HG03159 (cell line): ENCODE measurements at regions not wholly inside any gene's neighbourhood (a gene's known extent, or its start where the extent isn't known, plus 50 kb on each side); places are given as distances from the start of the nearest gene placed in this dataset.
"Not testable (repeated sequence)": the region's sequence is repeated elsewhere in the genome, so short reads cannot be mapped to it uniquely, and the experiment has no call there.

Experiments used
- ATAC-seq: cut with Tn5 transposase; IDR thresholded peaks from one replicate; pipeline ENCODE4 v1.9.1; 2021; ENCODE audit warnings: mild to moderate bottlenecking, moderate library complexity; ENCODE audit not compliant: unreplicated experiment

DNA sequence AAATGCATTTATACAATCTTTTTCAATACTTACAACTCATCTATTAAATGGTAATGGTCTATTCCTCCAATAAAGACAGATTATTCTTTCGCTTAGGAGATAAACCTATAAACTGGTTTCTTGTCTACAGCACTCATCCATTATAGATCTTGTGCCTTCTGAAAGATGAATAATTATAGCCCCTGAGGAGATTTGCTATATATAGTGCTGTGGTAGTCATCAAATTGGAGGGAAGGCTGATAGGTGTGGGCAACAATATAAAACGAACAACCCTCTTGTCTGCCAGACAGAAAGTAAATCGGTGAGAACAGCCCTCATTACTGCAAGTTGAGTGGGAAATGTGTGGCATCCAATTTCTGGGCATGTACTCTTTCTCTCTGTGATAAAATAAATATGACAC, 292.5 kb upstream of the CNR1 start:
- no peak for ATAC-seq

DNA sequence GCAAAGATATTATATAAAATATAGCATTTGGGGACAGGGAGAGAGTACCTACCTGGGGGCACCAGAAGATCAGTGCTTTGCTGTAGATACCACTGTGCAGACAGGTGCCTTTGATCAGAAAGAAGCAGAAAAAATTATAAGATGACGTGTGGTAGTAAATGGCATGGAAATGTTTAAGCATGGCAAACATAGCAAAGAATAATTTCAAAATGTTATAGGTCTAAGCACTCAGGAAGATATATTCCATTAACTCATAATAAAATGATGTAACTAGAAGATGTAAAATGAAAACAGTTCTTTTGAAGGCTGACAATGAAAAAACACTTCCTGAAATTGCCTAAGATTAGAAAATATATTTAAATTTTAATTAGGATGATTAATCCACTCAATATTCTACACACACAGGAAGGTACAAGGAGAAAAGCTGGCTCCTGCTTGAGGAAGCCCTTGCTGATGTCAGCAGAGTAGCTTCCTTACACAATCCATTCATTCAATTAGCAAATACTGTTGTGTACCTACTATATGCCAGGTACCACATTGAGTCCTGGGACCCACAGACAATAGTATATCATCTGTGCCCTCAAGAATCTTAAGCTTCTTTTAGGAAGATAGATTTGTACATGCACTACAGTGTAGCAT, 290.2 kb upstream of the CNR1 start:
- ATAC-seq, result no peak

DNA sequence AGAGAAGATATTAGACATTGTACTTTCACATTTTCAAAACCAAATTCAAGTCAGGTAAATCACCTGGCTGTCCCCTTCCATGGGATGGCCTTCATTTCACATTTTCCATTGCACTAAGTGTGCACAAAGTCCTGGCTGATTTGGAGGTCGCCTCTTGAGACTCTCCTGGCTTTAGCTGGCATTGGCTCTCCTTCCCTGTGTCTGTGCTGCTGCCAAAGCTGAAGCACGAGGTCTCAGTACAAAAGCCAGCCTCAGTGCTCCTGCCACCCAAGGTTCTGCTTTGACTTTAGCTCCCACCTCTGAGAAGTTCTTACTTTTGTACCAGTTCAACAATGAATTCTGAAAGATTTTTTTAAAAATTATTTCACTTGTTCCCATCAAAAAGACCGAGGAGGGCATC, 289.2 kb upstream of the CNR1 start:
- ATAC-seq, result no peak

DNA sequence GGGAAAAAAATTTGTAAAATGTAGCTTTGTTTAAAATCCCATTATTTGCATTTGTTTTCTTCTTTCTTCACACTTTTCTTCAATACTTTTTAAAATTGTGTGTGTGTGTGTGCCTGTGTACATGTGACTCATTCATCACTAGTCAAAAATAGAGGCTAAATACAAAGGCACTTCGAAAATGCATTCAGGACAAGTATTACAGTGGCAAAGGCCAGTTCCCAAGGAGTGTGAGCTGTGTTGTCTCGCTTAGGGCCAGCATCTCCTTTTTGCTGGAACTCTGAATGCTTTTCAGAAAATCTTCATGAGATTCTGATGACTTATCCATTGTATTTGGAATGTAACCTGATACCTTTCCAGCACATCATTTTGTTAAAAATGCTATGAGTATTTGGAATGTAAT, 288.5 kb upstream of the CNR1 start:
- ATAC-seq, result no peak

DNA sequence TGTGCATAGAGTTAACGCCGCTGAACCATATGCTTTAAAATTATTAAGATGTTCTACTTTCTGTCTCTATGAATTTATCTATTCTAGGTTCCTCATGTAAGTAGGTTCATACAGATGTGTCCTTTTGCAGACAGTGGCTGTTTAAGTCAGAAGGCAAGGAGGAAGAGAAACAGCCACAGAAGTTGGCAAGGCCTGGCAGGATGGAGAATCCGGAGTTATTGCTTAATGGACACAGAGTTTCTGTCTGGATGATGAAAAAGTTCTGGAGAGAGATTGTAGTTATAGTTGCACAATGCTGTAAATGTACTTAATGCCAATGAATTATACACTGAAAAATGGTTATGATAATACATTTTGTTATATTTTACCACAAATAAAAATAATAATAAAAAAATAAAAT, 283.6 kb upstream of the CNR1 start:
- no peak for ATAC-seq

DNA sequence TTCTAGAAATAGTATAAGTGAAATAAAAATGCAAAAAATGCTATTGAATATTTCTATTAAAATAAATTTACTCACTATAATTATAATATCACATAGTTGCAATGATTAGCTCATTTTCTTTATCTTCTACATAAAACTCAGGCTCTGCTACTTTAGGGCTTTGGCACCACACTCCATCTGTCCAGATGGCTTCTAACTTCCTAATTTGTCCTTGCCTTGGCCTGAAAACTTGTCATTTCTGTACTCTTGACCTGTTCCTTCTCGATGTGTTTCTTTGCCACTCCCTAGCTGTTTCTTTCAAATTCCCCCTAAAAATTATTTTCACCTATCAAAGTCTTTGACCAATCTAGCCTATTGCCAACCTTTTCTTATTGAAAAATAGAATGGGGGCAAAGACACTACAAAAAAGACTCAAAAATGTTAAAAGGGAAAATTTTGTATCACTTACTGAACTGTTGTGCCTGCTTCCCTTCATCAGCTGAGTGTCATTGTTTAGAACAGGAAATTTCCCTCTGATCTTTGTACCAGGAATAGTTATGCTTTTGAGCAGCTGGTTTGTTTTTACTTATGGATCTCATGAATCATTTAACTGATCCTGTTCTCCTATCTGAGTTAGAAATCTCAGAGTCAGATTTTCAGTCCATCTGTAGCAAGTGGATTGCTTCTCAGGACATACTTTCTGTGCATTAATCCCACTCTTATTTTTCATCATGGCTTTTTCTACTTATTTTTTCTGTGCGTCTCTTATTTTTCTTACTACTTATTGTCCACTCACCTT, 279.2 kb upstream of the CNR1 start:
- no peak for ATAC-seq

DNA sequence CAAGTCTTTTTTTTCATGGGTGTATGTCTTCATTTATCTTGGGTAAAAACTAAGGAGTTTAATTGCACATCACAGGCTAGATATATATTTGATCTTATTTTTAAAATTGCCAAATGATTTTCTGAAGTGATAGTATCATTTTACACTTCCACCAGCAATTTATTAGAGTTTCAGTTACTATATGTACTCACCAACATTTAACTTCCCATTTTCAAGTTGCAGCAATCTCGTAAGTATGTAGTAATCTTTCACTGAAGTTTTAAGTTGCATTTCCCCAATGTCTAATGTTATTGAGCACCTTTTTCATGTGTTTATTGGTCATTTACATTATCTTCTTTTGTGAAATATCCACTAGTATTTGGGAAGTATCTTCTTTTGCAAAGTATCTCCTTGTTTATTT, 277.4 kb upstream of the CNR1 start:
- ATAC-seq, result no peak

DNA sequence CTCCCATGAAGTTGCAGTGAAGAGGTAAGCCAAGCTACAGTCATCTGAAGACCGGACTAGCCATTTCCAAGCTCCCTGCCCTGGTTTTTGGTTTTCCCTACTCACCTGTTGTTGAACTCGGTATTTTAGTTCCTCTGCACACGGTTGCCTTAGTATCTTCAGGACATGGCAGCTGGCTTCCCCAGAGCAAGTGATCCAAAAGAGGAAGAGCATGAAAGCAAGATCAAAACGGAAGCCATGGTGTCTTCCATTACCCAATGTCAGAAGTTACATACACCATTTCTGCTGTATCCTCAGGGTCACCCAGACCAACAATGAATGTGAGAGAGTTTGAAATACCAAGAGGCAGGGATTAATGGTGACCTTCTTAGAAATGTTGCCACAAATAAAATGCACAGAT, 276.6 kb upstream of the CNR1 start:
- ATAC-seq, result no peak

DNA sequence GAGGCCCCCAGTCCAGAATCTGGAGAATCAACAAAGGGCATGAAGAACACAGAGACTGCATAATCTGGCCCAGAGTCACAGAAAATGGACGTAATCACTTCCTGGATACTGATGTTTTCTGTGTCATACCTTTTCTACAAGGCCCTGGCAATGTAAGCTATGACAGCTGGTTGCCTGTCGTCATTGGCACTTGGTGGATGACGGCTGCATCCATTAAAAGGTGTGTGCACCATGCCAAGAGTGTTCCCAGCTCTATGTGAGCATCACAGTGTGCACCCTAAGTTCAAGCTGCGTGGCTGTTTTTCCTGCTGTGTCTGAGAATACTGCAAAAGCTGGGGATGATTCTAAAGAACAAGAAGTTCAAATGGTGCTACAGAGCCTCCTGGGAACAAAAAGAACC, 275.2 kb upstream of the CNR1 start:
- ATAC-seq, result no peak

DNA sequence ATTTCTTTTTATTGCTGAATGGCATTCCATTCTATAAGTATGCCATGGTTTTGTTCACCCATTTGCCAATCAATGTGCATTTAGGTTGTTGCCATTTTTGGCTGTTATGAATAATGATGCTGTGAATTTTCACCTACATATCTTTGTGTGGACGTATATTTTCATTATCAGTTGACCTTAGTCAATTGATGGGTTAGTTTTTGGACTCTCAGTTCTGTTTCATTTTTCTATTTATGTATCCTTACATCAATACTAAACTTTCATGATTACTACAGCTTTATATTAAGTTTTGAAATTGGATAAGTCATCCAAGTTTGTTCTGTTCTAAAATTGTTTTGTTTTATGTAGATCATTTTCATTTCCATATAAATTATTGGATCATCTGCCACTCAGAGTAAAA, 261.9 kb upstream of the CNR1 start:
- ATAC-seq, result no peak

DNA sequence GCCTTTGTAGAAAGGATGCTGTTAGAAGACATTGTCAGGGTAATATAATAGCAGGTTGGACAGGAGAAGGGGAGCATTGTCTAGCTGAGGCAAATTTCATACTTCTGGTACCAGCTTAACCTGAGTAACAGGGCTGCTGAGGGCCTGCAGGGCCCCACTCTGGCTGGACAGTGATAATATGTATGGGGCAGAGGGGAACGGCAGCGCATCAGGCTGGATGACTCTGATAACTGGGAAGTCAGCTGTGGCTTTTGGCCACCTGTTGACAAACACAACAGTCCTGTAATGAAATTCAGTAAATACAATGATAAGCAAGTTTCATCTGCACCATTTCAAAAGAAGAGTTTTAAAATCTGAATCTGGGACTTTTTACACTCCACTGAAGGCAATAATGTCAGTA, 259.9 kb upstream of the CNR1 start:
- no peak for ATAC-seq

DNA sequence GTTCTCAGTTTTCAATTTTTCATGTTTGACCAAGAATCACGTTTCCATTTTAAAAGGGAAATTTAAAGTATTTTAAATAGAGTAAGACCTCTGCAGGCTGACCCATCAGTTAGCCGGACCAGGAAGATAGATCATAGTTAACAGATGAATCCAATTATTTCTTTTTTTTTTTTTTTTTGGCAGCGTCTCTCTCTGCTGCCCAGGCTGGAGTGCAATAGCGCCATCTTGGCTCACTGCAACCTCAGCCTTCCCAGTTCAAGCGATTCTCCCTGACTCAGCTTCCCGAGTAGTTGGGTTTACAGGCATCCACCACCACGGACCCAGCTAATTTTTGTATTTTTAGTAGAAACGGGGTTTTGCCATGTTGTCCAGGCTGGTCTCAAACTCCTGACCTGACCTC, 256.7 kb upstream of the CNR1 start:
- ATAC-seq, result no peak

DNA sequence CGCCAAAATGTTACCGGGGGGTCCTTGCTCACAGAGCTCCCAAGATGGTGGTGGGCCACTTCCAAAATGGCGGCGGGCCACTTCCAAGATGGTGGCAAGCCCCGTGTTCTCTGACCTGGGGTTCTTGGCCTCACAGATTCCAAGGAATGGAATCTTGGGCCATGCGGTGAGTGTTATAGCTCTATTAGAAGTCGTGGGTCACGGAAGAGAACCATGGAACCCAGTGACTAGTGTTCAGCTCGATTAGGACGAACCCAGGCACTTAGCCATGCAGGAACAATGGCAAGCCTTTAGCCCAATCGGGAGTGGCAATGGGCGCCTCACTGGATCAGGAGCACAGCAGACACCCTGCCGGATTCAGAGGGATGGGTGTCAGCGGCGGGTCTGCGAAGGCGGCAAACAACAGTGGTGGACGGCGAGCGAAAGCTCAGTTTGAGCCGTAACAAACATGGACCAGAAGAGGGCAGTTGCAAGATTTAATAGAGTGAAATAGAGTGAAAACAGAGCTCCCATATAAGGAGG, 254.9 kb upstream of the CNR1 start:
- ATAC-seq, result not testable (repeated sequence)

DNA sequence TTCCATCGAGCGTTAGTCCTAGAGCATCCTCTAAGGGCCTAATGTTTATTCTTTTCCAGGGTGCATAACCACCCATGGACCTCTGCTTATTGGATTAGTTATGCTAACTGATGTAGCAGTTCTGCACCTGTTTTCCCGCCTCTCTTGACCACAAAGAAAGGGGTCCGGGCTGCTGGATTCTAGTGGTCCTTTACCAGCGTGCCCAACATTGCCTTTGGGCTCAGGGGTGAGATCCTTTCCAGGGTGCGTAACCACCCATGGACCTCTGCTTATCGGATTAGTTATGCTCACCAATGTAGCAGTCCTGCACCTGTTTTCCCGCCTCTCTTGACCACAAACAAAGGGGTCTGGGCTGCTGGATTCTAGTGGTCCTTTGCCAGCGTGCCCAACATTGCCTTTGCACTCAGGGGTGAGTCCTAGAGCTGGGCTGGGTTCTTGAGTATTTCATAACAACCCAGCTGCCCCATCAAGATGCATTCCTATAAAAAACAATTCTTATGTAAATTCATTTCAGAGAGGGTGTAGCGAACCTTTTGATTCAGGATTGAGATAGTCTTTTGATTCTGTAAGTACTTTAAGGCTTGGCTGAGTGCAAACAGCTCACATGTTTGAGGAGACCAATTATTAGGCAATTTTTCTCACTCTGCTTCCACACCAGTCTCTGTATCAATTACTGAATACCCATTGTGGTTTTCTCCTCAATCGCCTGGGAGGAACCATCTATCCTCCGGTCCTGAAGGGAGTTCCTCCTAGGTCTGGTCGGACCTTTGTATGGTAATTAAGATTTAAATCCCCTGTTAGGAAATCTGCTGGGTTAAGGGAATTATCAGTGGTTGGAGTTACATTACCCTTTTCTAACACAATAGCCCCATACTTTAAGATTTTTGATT, 253.0 kb upstream of the CNR1 start:
- ATAC-seq, result not testable (repeated sequence)

DNA sequence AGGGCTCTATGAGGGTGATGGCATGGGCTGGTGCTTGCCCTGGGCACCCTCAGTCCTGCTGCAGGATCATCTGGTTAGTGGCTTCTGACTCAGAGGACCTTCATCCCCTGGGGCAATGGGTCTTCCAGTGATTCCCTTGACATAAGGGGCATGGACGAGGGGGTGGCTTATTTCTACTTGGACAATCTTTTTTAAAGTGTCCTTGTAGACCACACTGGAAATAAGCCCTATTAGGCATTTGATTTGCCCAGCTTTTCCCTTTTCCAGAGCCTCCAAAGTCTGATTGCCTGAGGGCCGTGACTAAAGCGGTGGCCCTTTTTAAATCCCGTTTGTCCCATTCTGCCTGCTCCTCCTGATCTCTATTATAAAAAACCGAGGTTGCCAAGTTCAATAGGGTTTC, 251.2 kb upstream of the CNR1 start:
- not testable (repeated sequence) for ATAC-seq

DNA sequence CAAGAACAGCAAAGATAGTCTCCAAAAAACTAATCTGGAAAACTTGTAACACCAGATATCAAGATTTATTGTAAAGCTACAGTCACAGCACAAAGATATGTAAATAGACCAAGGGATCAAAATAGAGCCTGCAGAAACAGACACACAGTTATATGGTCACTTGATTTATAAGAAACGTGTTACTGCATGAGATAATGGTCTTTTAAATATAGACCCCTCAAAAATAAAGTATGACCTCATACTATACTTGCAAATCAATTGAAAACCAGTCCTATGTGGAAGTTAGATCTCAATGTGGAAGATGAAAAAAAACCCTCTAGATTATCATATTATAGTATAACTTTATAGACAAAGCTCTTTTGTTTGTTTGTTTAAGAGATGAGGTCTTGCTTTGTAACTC, 247.3 kb upstream of the CNR1 start:
- no peak for ATAC-seq

DNA sequence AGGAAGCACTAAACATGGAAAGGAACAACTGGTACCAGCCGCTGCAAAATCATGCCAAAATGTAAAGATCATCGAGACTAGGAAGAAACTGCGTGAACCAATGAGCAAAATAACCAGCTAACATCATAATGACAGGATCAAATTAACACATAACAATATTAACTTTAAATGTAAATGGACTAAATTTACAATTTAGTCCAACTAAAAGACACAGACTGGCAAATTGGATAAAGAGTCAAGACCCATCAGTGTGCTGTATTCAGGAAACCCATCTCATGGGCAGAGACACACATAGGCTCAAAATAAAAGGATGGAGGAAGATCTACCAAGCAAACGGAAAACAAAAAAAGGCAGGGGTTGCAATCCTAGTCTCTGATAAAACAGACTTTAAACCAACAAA, 242.2 kb upstream of the CNR1 start:
- ATAC-seq, result not testable (repeated sequence)

DNA sequence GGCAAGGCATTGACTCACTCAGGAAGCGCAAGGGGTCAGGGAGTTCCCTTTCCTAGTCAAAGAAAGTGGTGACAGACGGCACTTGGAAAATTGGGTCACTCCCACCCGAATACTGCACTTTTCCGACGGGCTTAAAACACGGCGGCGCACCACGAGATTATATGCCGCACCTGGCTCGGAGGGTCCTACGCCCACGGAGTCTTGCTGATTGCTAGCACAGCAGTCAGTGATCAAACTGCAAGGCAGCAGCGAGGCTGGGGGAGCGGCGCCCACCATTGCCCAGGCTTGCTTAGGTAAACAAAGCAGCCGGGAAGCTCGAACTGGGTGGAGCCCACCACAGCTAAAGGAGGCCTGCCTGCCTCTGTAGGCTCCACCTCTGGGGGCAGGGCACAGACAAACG, 240.5 kb upstream of the CNR1 start:
- ATAC-seq, result not testable (repeated sequence)

DNA sequence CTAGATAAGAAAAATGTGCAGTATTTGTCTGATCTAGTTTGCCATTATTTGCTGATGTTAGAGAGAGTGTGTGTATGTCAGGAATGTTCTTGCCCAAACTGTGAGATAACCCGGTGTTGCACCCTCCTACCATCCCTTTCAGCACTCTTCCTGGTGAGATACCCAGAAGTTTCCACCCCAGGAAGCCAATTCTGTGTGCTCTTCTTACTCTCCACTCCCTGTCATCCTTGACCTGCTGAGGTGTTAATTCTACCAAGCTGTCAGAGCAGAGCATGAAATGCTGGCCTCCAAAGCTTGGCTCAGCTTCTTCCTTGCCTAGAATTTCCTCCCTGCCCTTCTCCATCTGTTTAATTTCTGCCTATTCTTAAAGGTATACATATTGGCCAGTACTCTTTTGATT, 237.3 kb upstream of the CNR1 start:
- no peak for ATAC-seq

DNA sequence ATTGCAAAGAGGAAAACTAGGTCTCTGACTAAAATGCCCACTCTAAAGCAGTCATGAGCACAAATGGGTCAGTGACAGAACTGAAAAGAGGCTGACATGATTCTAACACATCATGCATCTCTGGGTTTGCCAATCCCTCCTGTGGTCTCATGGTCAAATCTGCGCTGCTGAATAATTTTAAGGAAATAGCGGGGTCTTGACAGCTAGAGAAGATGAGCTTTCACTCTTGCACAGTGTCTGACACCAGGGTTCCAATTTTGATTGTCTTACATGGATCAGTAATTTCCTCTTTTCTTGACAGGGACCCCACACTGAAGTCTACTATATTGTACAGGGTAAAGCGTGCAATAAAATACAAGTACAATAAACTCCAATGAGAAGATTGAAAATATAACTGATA, 236.8 kb upstream of the CNR1 start:
- ATAC-seq, result no peak

DNA sequence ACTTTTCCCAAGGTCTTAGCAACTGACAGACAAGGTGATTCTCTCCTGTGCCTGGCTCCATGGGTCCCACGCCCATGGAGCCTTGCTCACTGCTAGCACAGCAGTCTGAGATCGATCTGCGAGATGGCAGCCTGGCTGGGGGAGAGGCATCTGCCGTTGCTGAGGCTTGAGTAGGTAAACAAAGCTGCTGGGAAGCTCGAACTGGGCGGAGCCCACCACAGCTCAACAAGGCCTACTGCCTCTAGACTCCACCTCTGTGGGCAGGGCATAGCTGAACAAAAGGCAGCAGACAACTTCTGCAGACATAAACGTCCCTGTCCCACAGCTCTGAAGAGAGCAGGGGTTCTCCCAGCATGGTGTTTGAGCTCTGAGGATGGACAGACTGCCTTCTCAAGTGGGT, 224.9 kb upstream of the CNR1 start:
- not testable (repeated sequence) for ATAC-seq

DNA sequence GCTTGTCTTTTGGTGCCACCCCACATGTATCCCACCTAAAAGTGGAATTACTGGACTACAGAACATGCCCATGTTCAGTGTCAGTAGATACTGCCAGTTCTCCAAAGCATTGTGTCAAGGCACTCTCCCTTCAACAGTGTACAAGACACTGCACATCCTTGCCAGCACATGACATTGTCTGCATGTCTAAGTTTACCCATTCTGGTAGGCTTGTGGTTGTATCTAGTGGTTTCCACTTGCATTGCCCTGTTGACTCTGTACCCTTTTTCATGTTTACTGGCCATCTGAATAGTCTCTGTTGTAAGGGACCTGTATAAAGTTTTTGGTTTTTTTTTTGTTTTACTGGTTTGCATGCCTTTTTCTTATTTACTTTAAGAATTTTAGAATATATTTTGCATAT, 222.4 kb upstream of the CNR1 start:
- no peak for ATAC-seq
